ENCODE measurements at regions not wholly inside any gene's neighbourhood (a gene's known extent, or its start where the extent isn't known, plus 50 kb on each side); places are given as distances from the start of the nearest gene placed in this dataset.

GRCh38 chr6:122026582-122027369 is 372.7 kb upstream of the HSF2 start:
- no peak for DNase-seq

GRCh38 chr6:122028933-122029522 is 370.4 kb upstream of the HSF2 start:
- DNase-seq = no peak

GRCh38 chr6:122033564-122034181 is 365.8 kb upstream of the HSF2 start:
- peak; percentile 64 for DNase-seq

DNA sequence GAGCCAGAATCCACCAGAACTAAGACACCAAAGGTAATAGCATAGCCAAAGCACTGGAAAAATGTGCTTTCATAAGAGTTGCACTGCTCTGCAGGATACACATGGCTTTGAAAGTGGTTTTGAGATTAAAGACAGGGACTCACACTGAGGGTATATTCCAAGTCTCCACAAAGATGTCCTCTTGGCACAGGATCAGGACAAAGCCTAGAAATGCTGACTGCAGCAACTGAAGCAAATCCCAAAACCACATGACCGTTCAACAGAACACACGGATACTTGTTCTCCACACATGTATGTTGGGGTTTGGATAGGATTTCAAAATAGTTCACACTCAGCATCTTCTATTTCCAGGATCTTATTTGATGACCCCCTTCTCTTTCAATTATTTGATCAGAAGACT is 364.3 kb upstream of the HSF2 start:
- DNase-seq = no peak

- DNase-seq = no peak
Measured at GRCh38 chr6:122040261-122040660, 359.2 kb upstream of the HSF2 start.

GRCh38 chr6:122042380-122042779 is 357.1 kb upstream of the HSF2 start:
- no peak for DNase-seq

DNA sequence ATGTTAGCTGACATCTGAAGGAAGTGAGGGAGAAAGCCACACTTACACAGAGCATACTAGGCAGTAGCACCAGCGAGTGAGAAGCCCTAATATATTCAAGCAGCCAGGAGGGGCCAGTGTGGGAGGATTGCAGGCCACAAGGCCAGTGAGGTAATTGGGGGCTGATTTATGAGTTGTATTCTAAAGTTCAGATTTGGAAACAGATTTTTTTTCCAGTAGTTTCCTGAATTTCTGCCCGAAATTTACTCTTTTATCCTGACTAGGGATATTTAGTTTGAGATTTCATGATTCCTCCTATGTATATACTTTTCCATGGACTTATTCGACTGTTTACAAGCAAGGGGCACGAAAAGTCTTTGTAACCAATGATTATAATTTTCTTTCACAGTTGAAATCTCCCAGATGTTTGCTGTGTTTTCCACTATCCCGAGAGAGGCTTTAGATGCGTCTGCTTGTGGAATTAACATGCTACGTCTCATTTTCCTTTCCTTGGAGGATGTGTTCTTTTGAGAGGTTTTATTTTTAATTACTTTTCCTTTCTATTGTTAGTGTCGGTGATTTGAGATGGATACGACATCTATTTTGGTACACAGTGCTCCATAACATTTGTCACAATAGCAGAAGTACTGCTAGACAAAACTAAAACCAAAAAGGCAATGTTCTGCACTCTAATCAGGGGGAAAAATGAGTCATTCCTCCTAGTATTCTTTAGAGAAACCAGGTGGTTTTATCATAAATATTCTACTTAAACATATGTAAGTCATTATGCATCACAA is 356.3 kb upstream of the HSF2 start:
- DNase-seq = peak; percentile 28

- peak; percentile 46 for DNase-seq
Measured at GRCh38 chr6:122048570-122048969, 350.9 kb upstream of the HSF2 start.

DNA sequence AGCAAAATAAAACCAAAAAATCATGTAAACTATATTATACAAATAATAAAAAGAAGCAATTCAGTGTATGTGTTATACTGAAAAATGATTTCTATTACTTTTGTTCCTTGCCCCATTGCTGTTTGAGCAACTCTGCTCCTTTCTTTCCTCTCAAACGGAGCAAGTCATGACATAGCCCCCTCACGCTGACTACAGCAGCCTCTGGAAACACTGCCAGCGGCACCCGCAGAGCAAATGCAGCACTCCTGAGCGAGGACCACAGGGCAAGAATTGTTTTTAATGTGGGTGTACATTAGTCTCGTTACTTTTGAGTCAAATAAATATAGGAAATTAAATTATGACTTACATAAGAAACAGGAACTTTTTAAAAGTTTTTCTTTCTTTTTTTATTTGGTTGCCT is 350.1 kb upstream of the HSF2 start:
- peak; percentile 20 for DNase-seq

- no peak for DNase-seq
Measured at GRCh38 chr6:122050242-122050755, 349.2 kb upstream of the HSF2 start.

- DNase-seq = no peak
Measured at GRCh38 chr6:122052346-122052900, 347.0 kb upstream of the HSF2 start.

GRCh38 chr6:122059918-122060317 is 339.5 kb upstream of the HSF2 start:
- DNase-seq = peak; percentile 8

GRCh38 chr6:122061855-122062254 is 337.6 kb upstream of the HSF2 start:
- no peak for DNase-seq

DNA sequence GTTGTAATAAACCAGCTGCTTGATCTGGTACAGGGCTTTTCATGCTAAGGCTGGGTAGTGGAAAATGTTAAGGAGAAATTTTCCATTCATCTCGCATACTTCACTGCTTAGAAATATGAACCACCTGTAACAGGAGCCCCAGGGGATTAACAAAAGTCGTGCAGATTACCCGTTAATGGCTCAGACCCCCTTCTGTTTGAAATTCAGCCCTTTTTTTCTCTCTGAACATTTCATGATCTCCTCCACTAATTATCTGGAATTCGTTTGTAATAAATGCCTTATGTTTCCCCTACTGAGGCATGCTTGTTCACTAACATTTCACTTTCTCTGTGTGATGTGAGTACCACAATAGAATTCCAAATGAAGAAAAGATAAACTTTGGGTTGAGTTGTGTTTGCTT is 336.4 kb upstream of the HSF2 start:
- DNase-seq = no peak

- DNase-seq = no peak
Measured at GRCh38 chr6:122063761-122064160, 335.7 kb upstream of the HSF2 start.

GRCh38 chr6:122066200-122066599 is 333.3 kb upstream of the HSF2 start:
- no peak for DNase-seq

- no peak for DNase-seq
Measured at GRCh38 chr6:122068291-122068769, 331.1 kb upstream of the HSF2 start.

DNA sequence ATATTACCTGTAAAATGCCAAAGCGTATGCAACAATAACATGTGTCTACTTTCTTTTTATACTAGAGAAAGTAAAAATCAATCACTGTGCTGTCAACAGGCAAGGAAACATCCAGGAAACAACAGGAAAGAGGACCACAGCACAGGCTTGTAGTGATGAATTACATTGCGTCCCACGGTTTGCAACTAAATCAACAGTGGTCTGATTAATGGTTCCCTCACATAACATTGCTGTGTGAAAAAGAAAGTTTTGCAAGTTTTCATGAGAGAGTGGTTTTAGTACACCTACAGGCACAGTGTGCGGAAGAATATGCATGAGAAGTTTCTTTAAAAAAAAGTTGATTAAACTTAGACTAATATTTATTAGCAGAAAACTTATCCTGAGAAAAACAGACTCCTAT is 329.5 kb upstream of the HSF2 start:
- no peak for DNase-seq

GRCh38 chr6:122072014-122072647 is 327.3 kb upstream of the HSF2 start:
- DNase-seq = no peak

- DNase-seq = no peak
Measured at GRCh38 chr6:122075084-122075838, 324.2 kb upstream of the HSF2 start.

DNA sequence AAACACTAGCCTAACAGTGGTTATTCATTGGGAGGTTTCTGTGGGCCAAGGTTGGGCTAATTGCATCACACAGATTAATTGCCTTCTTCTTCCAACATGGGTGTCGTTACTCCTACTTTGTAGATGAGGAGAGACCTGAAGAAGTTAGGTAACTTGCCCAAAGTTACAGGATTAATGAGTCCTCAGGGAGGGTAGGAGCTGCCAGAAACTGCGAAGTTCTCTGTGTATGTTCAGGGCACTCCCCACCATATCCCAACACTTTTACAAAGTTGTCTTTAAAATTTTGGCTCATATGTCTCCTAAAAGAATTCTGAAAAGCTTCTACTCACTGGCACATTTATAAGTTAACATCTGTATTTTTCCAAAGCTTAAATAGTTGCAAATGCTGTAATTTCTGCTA is 323.5 kb upstream of the HSF2 start:
- DNase-seq = no peak

GRCh38 chr6:122077603-122078002 is 321.8 kb upstream of the HSF2 start:
- no peak for DNase-seq

All from HCEC 1CT (cell line).